ENCODE measurements at regions not wholly inside any gene's neighbourhood (a gene's known extent, or its start where the extent isn't known, plus 50 kb on each side); places are given as distances from the start of the nearest gene placed in this dataset.
"Not testable (repeated sequence)": the region's sequence is repeated elsewhere in the genome, so short reads cannot be mapped to it uniquely, and the experiment has no call there.

DNA sequence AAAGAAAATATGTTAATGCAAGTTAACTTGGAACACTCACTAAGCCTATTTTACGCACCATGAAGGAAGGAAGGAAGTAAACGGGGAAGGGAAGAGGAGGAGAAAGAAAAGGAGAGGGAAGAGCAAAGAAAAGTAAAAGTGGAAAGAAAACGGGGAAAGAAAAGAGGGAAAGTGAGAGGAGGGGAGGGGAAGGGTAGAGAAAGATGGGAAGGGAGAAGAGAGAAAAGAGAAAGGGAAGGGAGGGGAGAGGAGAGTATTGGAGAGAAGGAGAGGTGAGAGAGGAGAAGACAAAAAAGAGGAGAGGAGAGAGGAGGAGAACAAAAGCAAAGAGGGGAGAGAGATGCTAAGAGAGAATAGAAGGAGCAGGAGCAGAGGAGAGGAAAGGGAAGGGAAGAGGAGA lies 224.1 kb downstream of the SLITRK2 start:
- Histone ChIP-seq H3K4me3 (no peak overlapping the region), H3K36me3 (no peaks in the 10 kb centered on the region), H4K20me1 (ENCODE audit: low read depth) (no peaks in the 10 kb centered on the region), H3F3A (ENCODE audit: low read depth) (no peaks in the 10 kb centered on the region), H2AFZ (replicated peaks) (no peak overlapping the region), H3K9me3 (ENCODE audit: low read depth) (no peaks in the 10 kb centered on the region), H3K27ac (no peak overlapping the region), H3K4me2 (no peak overlapping the region), H3K4me1 (no peaks in the 10 kb centered on the region), H3K9ac (no peak overlapping the region), H3K27me3 (no peaks in the 10 kb centered on the region), H3K79me2 (ENCODE audit: low read depth) (no peaks in the 10 kb centered on the region)
- Mint-ChIP-seq H3K4me1 (no peaks in the 10 kb centered on the region), H3K9me3 (peaks cover 19% of the 10 kb centered on the region), H3K36me3 (no peaks in the 10 kb centered on the region), H3K4me3 (no peak overlapping the region), H3K27me3 (ENCODE audit: insufficient read depth, low read depth) (no peaks in the 10 kb centered on the region), H3K27ac (no peak overlapping the region)
- DNase-seq (ENCODE audit: low spot score) = no peak
- TF ChIP-seq CTCF (IDR thresholded peaks at IDR 0.05) = no peak
- no peak for TF ChIP-seq EZH2 (IDR thresholded peaks at IDR 0.05)

DNA sequence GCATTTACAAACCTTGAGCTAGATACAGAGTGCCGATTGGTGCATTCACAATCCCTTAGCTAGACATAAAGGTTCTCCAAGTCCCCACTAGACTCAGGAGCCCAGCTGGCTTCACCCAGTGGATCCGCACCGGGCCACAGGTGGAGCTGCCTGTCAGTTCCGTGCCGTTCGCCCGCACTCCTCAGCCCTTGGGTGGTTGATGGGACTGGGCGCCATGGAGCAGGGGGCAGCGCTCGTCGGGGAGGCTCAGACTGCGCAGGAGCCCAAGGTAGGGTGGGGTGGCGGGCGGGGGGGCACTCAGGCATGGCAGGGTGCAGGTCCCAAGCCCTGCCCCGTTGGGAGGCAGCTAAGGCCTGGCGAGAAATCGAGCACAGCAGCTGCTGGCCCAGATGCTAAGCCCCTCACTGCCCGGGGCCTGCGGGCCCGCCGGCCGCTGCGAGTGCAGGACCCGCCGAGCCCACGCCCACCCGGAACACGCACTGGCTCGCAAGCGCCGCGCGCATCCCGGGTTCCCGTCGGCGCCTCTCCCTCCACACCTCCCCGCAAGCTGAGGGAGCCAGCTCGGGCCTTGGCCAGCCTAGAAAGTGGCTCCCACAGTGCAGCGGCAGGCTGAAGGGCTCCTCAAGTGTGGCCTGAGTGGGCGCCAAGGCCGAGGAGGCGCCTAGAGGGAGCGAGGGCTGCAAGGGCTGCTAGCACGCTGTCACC lies 228.5 kb downstream of the SLITRK2 start:
- not testable (repeated sequence) for H3K9me3 Mint-ChIP-seq; H3K27ac Mint-ChIP-seq; H3F3A ChIP-seq (ENCODE audit: low read depth)

DNA sequence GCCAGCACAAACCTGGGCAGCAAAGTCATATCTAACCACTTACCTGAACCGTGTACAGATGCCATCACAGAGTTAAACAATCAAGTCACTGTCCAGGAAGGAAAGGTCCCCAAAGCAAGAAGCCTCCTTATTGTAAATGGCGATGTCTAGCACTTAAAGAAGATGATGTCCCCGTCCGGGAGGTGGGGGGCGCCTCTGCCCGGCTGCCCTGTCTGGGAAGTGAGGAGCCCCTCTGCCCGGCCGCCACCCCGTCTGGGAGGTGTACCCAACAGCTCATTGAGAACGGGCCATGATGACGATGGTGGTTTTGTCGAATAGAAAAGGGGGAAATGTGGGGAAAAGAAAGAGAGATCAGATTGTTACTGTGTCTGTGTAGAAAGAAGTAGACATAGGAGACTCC lies 231.9 kb downstream of the SLITRK2 start:
- not testable (repeated sequence) for H3K4me3 ChIP-seq; H3K4me1 Mint-ChIP-seq; H3K27me3 Mint-ChIP-seq (ENCODE audit: insufficient read depth, low read depth); H3K4me2 ChIP-seq; H3K4me3 Mint-ChIP-seq; H3K9ac ChIP-seq; H3F3A ChIP-seq (ENCODE audit: low read depth); H3K27me3 ChIP-seq; H3K4me1 ChIP-seq; H3K36me3 ChIP-seq; H4K20me1 ChIP-seq (ENCODE audit: low read depth); H3K79me2 ChIP-seq (ENCODE audit: low read depth); DNase-seq (ENCODE audit: low spot score); H3K9me3 Mint-ChIP-seq; H3K27ac Mint-ChIP-seq; H3K9me3 ChIP-seq (ENCODE audit: low read depth); H3K36me3 Mint-ChIP-seq; H3K27ac ChIP-seq; H2AFZ ChIP-seq (replicated peaks)

More for the DNA sequence above, 228.5 kb downstream of the SLITRK2 start:
- DNase-seq (ENCODE audit: low spot score); H3K4me1 Mint-ChIP-seq; H3K9me3 ChIP-seq (ENCODE audit: low read depth); H4K20me1 ChIP-seq (ENCODE audit: low read depth); H3K36me3 ChIP-seq; H3K4me1 ChIP-seq; H2AFZ ChIP-seq (replicated peaks); H3K4me3 Mint-ChIP-seq; H3K27ac ChIP-seq; H3K36me3 Mint-ChIP-seq; H3K79me2 ChIP-seq (ENCODE audit: low read depth); H3K4me2 ChIP-seq; H3K27me3 ChIP-seq; H3K4me3 ChIP-seq; H3K9ac ChIP-seq; H3K27me3 Mint-ChIP-seq (ENCODE audit: insufficient read depth, low read depth): not testable (repeated sequence)

GRCh38 chrX:146054311-146054710 lies 236.7 kb downstream of the SLITRK2 start:
- no peaks in the 10 kb centered on the region for H3K9me3 Mint-ChIP-seq
- no peak overlapping the region for H3K4me3 ChIP-seq
- DNase-seq (ENCODE audit: low spot score) = no peak

More at GRCh38 chrX:146054311-146054710, 236.7 kb downstream of the SLITRK2 start:
- Histone ChIP-seq H3K4me2 (no peak overlapping the region), H3K9ac (no peak overlapping the region), H3F3A (ENCODE audit: low read depth) (no peaks in the 10 kb centered on the region), H4K20me1 (ENCODE audit: low read depth) (no peaks in the 10 kb centered on the region), H3K27me3 (no peaks in the 10 kb centered on the region), H2AFZ (replicated peaks) (no peak overlapping the region), H3K27ac (no peak overlapping the region), H3K36me3 (no peaks in the 10 kb centered on the region), H3K79me2 (ENCODE audit: low read depth) (no peaks in the 10 kb centered on the region), H3K9me3 (ENCODE audit: low read depth) (no peaks in the 10 kb centered on the region), H3K4me1 (peaks cover 14% of the 10 kb centered on the region)
- Mint-ChIP-seq H3K4me1 (peaks cover 18% of the 10 kb centered on the region), H3K27ac (no peak overlapping the region), H3K27me3 (ENCODE audit: insufficient read depth, low read depth) (no peaks in the 10 kb centered on the region), H3K4me3 (no peak overlapping the region), H3K36me3 (no peaks in the 10 kb centered on the region)
- no peak for TF ChIP-seq CTCF (IDR thresholded peaks at IDR 0.05)
- no peak for TF ChIP-seq EZH2phosphoT487 (IDR thresholded peaks at IDR 0.05)
- no peak for TF ChIP-seq EZH2 (IDR thresholded peaks at IDR 0.05)
